ENCODE measurements at regions not wholly inside any gene's neighbourhood (a gene's known extent, or its start where the extent isn't known, plus 50 kb on each side); places are given as distances from the start of the nearest gene placed in this dataset.

DNA sequence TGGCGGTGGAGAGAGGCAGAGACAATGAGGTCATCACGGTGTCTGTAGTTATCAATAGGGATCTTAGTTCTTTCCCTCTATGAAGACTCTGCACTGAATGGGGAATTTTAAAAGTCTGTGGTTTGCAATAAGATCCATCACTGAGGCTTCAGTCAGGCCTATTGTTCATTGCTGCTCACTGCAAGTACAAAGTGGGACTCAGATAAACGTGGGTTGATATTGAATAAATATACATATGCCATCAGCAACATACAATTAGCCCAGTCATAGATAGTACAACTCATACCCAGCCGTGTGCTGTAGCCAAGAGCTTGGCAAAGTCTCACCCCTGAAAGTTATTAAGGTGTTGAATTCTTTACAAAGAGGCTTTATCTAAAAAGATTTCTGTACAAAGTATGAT is 88.4 kb downstream of the ENC1 start:
- H3K4me1 ChIP-seq (ENCODE audit: control insufficient read depth, insufficient read depth, low read length): no peaks in the 10 kb centered on the region
- no TSS peak for BruUV-seq (replicated peaks)
- H3K27me3 ChIP-seq (replicated peaks in 1 of 2; ENCODE audit: control insufficient read depth in 2 of 2, insufficient read depth in 2 of 2, low read length in 1 of 2): no peaks in the 10 kb centered on the region
- H3K79me2 ChIP-seq (ENCODE audit: control insufficient read depth, insufficient read depth, low read length): no peaks in the 10 kb centered on the region
- WGBS (ENCODE audit: insufficient coverage, insufficient replicate concordance, low lambda C conversion rate, missing lambda C conversion rate): 46% methylated on average over 4 of the region's 4 CpGs
- DNase-seq (ENCODE audit: low read depth, low spot score) (no peak), ATAC-seq (no peak), FAIRE-seq (no peak)
- intact Hi-C loops (cut with micrococcal nuclease; ENCODE audit: unreplicated experiment): no loop called here
- in situ Hi-C loops (cut with MboI): no loop called here
- no peaks in the 10 kb centered on the region for H3K36me3 ChIP-seq (ENCODE audit: control insufficient read depth in 2 of 2, insufficient read depth in 2 of 2, low read length in 1 of 2)
- no peaks in the 10 kb centered on the region; the same call in 2 of the 3 replicates for H3K9me3 ChIP-seq (replicated peaks; ENCODE audit: control insufficient read depth, insufficient read depth, low read length)
- SMC1A ChIA-PET (ENCODE audit: uncharacterized antibody, unreplicated experiment): no interaction called here
- no peak overlapping the region for H3K4me2 ChIP-seq (ENCODE audit: control insufficient read depth, insufficient read depth)
- no peak overlapping the region for H3K4me3 ChIP-seq
- CTCF ChIA-PET: no interaction called here
- RAD21 ChIA-PET (ENCODE audit: unreplicated experiment): no interaction called here
- no peak overlapping the region for H3K9ac ChIP-seq (ENCODE audit: control insufficient read depth, insufficient read depth, low read length)
- no peak overlapping the region for H3K27ac ChIP-seq (ENCODE audit: control insufficient read depth, insufficient read depth)
- TF ChIP-seq SMARCA5 (IDR thresholded peaks at IDR 0.05): no peak
- TF ChIP-seq CHD4 (IDR thresholded peaks at IDR 0.05): no peak
- no peak for TF ChIP-seq POU2F2 (IDR thresholded peaks at IDR 0.05; ENCODE audit: borderline replicate concordance, low read depth, low read length)
- TF ChIP-seq IKZF2 (IDR thresholded peaks at IDR 0.05): no peak
- no peak for TF ChIP-seq FOXK2 (IDR thresholded peaks at IDR 0.05)
- TF ChIP-seq CHD1 (IDR thresholded peaks at IDR 0.05; ENCODE audit: low read depth, low read length): no peak
- TF ChIP-seq, protein P1, sequence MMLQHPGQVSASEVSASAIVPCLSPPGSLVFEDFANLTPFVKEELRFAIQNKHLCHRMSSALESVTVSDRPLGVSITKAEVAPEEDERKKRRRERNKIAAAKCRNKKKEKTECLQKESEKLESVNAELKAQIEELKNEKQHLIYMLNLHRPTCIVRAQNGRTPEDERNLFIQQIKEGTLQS (IDR thresholded peaks at IDR 0.05; ENCODE audit: borderline replicate concordance, extremely low read depth, low read depth, low read length): no peak
- TF ChIP-seq STAT1 (conservative IDR thresholded peaks at IDR 0.05): no peak
- no peak for TF ChIP-seq POLR2AphosphoS2 (IDR thresholded peaks at IDR 0.05; ENCODE audit: low read depth, low read length)
- TF ChIP-seq KDM1A (IDR thresholded peaks at IDR 0.05; ENCODE audit: borderline replicate concordance): no peak
- no peak for TF ChIP-seq ZNF274 (IDR thresholded peaks at IDR 0.05; ENCODE audit: insufficient read depth, insufficient read length)
- TF ChIP-seq CTCF (IDR thresholded peaks at IDR 0.05 in 2 of 3, conservative IDR thresholded peaks at IDR 0.05 in 1 of 3; ENCODE audit: control insufficient read depth in 2 of 3, extremely low read depth in 1 of 3, insufficient read depth in 1 of 3, low read depth in 3 of 3, low read length in 3 of 3): no peak
- TF ChIP-seq, protein P2, sequence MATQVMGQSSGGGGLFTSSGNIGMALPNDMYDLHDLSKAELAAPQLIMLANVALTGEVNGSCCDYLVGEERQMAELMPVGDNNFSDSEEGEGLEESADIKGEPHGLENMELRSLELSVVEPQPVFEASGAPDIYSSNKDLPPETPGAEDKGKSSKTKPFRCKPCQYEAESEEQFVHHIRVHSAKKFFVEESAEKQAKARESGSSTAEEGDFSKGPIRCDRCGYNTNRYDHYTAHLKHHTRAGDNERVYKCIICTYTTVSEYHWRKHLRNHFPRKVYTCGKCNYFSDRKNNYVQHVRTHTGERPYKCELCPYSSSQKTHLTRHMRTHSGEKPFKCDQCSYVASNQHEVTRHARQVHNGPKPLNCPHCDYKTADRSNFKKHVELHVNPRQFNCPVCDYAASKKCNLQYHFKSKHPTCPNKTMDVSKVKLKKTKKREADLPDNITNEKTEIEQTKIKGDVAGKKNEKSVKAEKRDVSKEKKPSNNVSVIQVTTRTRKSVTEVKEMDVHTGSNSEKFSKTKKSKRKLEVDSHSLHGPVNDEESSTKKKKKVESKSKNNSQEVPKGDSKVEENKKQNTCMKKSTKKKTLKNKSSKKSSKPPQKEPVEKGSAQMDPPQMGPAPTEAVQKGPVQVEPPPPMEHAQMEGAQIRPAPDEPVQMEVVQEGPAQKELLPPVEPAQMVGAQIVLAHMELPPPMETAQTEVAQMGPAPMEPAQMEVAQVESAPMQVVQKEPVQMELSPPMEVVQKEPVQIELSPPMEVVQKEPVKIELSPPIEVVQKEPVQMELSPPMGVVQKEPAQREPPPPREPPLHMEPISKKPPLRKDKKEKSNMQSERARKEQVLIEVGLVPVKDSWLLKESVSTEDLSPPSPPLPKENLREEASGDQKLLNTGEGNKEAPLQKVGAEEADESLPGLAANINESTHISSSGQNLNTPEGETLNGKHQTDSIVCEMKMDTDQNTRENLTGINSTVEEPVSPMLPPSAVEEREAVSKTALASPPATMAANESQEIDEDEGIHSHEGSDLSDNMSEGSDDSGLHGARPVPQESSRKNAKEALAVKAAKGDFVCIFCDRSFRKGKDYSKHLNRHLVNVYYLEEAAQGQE (IDR thresholded peaks at IDR 0.05; ENCODE audit: low read depth, low read length): no peak
- TF ChIP-seq SREBF2 (IDR thresholded peaks at IDR 0.05; ENCODE audit: low read length): no peak
- TF ChIP-seq TCF7 (IDR thresholded peaks at IDR 0.05; ENCODE audit: borderline replicate concordance): no peak
- no peak for TF ChIP-seq ESRRA (IDR thresholded peaks at IDR 0.05; ENCODE audit: low read length)
- no peak for TF ChIP-seq CBFB (IDR thresholded peaks at IDR 0.05; ENCODE audit: low read depth)
- TF ChIP-seq IKZF1 (conservative IDR thresholded peaks at IDR 0.05): no peak
- no peak for TF ChIP-seq ETV6 (conservative IDR thresholded peaks at IDR 0.05 in 1 of 2, IDR thresholded peaks at IDR 0.05 in 1 of 2; ENCODE audit: borderline replicate concordance in 1 of 2, low read depth in 1 of 2)
- TF ChIP-seq BMI1 (IDR thresholded peaks at IDR 0.05; ENCODE audit: borderline replicate concordance): no peak
- no peak overlapping the region for H2AFZ ChIP-seq (ENCODE audit: control insufficient read depth, low read depth, low read length)
- POLR2A ChIA-PET: no interaction called here
- no peaks in the 10 kb centered on the region for H4K20me1 ChIP-seq (ENCODE audit: control insufficient read depth, insufficient read depth)
